NCI-H345 (cell line): ENCODE measurements at regions not wholly inside any gene's neighbourhood (a gene's known extent, or its start where the extent isn't known, plus 50 kb on each side); places are given as distances from the start of the nearest gene placed in this dataset.

Experiments used
- DNase-seq: peaks from one replicate; lab custom pipeline; 2025; lab: John Stamatoyannopoulos, UW

DNA sequence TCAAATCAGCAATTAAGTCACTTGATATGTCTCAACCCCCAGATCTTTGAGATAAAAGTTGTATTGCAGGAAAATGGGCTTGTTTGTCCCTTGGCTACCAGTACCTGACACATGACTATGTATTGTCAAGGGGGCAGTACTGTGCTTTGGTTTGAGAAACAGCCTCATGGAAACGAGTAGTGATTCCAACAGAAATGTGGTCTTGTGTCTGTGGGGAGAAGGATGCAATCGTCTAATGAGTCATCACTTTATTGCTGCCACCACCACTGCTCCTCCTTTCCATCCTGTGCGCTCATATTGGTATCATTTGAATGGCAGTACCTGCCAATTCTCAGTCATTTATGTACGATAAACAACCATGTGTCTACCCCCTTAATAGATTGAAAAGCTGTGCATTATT lies 72.8 kb upstream of the ARHGAP5 start:
- DNase-seq, result no peak

DNA sequence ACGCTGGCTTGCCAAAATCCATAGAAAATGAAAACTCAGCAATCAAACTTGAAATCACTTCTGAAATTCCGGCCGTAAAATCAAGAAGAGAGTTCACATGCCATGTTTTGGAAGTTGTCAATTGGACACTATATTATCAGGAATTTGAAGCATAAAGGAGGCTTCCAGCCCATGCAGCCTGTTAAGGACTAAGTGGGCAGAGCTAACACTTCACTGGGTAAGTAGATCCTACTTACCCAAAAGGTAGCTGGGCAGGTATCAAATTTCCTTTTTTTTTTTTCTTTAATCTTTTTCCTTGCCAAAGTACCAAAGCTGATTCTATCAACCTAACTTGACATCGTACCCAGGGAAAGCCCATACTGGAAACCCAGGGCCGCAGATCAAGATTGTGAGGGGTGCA lies 71.5 kb upstream of the ARHGAP5 start:
- DNase-seq, result no peak

DNA sequence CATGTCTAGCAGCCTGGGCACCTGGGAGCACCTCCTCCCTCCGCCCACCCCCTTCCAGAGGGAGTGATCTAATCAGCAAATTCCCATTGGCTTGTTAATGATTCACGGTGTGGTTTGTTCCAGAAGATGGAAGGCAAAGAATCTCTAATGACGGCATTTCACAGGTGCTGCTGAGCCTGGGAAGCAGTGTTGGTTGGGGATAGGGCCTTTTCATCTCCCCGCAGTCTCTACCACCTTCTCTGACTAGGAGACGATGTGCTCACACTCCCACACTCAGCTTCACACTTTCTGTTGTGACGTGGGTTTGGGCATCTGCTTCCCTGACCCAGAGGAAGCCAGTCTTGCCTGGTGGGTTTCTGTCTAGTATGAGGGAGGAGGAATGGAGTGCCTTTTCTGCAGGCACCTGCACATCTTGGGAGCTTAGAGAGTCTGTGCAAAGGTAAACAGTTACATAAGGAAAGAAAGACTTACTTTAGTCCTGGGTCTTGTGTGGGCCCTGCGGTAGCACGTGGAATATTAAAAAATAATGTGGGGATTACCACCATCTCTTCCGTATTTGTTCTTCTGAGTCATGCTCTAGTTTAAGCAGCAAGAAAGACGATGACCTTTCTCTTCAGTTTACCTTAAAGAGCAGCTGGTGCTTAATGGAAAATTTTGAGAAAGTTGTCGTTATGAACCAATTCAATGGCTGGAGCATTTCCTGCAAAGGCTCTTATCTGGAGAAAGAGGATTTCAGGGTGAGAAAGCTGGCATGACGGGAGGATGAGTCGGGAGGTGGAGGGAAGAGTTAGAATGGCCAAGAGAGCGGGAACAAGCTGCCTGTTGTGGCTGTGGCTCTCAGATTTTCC lies 70.6 kb upstream of the ARHGAP5 start:
- no peak for DNase-seq

DNA sequence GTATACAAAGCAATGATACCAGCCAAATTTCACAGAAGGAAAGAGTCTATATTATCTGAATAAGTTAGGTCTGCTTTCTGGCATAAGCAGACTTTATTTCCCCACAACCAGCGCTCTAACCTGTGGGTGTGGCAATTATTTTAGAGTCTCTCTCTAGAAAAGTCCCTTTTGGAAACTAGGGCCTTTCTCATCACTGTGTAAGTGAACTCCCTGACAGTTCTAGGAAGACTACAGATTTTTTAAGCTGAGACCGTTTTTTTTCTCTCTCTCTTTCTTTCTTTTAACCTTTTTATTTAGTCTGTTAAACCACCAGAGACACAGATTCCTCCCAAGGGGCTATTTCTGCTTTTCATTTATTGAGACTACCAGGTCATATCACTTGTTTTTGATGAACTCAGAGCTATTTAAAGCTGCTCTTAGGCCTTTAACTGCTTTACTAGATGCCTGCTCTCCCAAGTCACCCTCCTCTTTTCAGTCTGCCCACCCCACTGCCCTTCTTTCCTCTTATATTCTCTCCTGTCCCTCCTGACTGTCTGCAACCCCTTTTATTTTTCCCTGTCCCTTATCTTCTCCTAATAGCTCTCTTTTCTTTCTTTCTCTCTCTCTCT lies 69.2 kb upstream of the ARHGAP5 start:
- DNase-seq, result no peak

DNA sequence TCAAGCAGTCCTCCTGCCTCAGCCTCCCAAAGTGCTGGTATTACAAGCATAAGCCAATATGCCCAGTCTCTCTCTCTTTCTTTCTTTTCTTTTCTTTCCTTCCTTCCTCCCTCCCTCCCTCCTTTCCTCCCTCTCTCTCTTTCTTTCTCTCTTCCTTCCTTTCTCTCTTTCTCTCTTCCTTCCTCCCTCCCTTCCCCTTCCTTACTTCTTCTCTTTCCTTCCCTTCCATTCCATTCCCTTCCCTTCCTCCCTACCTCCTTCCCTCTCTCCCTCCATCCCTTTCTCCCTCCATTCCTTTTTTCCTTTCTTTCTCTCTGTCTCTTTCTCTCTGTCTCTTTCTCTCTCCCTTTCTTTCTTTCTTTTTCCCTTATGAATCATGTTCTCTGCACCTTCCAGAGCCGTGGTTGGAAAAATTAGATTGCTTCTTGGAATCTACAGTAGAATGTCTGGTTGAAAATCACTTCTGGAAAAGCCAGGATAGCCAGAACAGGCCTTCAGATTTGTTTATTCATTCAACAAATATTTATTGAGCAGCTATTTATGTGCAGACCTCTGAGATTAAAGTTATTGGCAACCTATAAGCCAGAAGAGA lies 68.4 kb upstream of the ARHGAP5 start:
- no peak for DNase-seq

DNA sequence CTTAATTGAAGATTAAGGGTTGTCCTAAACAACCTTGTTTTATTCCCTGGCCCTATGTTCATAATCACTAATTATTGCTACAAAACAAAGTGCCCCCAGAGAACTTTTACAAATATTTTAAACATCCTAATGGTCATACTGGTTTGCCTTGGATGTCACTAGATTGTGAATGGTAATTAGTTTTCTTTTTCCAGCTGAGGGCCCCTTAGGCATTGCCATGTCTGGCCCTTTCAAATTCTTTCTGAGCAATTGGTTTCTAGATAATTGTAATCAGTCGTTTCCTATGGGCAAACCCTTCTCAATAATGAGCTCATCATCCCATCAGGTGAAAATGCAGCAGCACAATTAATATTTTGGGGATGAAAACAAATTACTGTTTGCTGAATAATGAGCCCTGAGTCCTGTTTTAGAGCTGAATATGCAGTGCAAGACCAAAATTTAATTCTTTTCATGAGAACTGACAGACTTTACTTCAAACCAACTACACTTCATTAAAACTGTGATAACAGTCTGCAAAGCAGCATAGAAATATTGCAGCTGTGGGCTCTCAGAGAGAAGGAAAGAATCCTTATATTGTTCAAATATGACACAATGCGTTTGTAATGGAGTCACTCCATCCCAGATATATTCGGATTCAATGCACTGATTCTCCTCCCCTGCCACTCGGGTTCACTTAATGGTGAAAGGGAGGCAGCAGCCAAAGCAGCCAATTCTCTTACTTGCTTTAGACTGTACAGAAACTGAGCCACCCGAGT lies 67.7 kb upstream of the ARHGAP5 start:
- no peak for DNase-seq

DNA sequence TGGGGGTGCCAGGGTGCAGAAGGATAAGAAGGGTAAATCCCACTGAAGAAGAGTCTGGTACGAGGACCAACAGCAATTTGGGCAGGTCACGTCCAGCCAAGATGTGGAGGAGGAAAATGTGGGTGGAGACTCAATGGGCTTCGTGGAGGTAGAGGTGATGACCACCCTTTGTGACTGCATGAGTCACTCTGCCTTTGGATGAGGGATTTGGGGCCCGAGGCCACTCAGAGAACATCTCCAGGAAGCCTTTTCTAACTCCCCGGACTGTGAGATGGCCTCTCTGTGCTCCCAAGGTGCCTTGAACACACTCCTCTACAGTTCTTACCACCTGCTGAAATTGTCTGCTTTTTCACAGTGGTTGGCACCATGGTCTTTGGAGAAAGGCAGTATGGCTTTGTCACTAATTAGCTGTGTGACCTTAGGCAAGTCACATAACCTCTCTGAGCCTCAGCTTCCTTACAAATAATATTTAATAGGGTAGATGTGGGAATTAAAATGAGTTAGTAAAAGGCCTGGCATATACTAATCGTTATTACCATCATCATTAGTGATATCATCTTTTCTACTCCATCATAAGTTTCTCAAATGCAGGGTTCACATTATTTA lies 67.0 kb upstream of the ARHGAP5 start:
- DNase-seq, result no peak

DNA sequence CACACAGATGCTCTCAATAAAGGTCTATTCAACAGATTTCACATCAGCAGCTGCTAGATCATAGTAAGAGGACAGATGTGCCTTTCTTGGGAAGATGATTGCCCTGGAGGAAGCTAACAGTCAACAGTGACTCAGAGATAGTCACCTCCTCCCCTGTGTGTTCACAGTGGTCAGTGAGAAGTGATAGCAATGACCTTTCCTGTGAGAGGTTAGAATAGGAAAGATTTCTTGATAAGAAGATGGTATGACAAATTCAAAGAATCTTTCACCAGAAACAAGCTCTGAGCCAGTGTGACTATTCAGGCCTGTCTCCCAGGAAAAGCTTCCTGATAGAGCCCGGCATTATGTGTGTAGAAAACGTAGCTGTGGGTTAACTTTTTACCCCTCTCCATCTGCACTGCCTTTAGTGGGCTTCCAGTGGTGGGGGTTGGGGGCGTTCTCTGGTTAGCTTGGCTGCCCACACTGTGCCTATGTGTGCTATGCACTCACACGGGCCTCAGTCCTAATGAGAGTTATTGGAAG lies 66.4 kb upstream of the ARHGAP5 start:
- no peak for DNase-seq

DNA sequence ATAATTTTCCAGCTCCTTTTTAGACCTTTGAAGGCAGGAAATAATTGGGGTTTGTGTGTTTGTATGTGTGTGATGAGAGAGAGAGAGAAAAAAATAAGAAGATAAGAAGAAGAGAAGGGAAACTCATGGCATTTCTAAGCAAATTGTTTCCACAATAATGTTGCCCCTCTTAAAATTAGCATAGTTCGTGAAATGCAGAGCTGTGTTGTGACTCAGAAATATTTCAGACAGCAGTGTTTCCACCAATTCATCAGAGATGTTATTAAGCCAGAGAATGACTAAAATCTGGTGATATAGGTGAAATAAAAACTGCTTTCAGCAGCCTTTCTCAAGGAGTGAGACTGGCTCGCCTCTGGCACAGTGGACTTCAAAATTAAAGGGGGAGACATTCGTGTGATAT lies 65.9 kb upstream of the ARHGAP5 start:
- no peak for DNase-seq

DNA sequence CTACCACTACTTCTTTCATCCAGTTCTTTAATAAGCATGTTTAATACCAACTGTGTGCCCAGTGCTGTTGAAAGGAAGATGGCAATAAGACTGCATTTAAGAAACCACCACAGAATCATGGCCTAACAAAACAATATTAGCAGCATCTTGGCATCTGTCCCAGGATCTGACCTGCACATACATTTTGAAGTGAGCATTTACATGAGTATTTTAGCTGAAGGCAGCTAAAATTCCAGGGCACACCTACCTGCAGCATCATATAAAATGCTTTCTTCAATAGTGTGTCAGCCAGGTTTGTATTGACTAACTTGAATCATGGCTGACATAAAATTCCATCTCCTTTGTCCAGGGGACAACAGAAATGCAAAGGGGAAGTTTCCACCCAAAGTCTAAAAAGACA lies 65.0 kb upstream of the ARHGAP5 start:
- DNase-seq, result no peak

DNA sequence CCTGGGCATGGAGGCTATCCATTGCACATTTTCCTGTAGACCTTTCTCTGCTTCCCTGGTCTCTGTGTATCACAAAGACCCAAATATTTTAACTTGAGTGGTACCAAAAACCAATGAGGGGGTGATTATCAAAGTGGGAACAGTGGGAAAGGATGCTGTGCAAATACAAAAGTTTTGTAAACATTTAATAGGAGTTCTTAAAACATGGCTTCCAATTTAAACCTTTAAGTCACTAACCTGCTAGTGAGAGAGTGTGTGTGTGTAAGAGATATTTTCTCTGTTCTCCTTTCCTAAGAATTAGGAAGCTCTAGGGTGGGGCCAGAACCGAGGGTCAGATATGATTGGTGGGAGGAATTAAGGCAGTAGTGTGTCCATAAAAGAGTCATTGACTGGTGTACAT lies 64.5 kb upstream of the ARHGAP5 start:
- DNase-seq, result no peak

DNA sequence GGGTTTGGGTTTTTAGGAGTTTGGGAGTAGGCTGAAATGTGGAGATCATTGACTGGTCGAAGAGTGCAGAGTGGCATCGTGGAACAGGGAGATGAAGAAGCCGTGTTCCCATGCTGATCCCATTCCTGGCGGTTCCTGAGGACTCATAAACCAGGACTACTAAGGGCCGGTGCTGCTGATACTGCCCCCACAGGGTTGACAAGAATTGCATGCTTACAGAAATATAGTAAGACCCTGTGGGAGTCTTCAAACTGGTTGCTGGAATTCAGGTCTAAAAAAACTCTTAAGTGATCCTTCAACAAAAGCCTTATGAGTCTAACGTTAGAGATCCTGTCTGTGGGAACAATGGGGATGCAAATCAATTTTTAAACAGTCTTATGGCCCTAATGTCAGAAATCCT lies 64.0 kb upstream of the ARHGAP5 start:
- no peak for DNase-seq

DNA sequence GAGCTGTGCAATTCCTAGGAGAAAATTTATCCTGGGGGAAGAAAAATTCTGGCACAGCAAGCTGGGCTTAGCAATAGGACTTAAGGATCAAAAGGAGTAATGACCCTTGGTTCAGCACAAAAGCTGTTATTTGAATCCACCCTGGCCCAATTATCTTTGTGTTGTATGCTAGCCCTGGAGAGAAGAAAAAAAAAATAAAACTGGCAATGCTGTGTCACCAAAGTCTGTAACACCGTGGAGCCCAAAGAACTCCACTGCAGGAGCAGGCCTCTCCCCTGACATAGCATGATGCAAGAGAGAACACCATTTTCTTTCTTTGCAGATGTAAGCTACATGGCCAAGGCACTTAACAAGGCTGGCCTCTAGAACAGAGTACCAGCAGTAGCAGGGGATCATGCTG lies 63.0 kb upstream of the ARHGAP5 start:
- DNase-seq, result no peak

DNA sequence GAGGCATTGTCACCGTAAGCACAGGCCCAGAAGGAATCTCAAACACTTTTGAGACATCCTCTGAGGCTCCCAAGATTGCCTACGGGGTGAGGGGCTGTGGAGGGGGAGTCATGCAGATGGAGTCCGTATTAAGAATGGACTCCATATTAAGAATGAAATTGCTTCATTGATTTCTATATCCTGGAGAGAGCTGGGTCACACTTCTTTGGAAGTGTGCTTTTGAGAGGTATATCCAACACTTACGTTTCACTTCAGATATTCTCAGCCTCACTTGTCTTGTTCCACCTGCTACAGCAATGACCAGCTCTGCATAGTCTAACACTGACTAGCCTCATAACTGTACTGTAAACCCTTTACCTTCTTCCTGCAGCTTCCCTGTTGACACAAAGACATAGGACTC lies 62.6 kb upstream of the ARHGAP5 start:
- no peak for DNase-seq

DNA sequence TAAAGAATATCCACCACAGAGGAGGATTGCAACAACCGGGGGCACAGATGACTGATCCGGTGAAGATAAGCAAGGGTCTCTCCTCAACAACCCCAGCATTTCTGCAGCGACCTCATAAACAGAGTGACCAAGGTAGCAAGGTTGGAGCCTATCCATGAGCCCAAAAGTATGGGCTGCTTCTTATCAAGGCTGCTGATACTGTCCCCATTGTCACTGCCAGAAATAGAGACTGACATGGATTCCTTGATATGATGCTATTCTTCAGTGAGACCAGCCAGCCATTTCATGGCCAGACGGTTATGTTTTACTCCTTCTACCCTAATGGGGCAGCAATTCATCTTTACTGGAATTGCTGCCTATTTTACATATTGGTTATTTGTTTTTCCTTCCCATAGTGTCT lies 61.9 kb upstream of the ARHGAP5 start:
- DNase-seq, result no peak

DNA sequence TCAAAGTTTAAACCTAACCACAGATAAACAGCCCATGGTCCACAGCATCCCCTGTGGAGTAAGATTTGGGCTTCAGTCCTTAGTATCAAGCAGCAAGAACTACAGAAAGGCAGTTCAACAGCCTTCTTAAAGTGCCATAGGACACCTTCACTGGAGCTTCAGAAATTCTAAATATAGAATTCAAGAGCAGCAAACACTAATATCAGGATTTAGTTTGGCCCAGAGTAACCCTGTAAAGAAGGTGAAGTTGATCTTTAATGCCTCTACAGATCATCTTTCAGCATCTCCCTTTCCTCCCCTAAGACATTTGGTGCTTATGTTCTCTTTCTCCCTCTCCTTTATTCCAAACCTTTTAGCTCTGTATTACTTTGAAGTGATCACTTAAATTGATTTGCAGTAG lies 59.5 kb upstream of the ARHGAP5 start:
- no peak for DNase-seq

DNA sequence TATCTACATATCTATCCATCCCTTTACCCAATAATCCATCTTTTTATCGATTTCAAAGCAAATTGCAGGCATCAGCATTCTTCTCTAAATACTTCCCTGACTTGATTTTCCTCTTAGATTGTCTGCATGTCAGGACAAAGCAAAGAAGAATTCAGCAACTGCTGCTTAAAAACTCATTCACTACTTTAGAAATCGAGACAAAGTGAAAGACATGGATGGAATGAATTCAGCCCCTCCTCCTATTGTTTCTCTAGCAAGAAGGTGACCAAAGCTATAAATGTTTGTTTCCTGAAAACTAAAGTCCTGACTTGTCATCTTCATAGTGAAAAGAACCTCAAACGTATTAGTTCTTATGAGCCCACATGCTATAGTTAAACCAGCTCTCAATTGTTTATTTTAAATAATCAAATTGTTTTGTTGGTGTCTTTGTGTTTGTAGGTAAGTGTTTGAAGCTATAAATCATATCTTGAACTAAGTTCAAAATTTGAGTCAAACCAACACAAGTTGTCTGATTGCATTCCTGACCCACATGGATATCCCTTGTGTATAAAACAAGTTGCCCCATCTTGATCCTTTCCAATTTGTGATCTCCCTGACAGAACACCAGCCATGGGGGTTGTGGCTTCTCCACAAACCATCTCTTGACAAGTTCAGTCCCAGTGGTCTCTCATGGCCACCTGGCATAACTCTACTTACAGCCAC lies 58.6 kb upstream of the ARHGAP5 start:
- no peak for DNase-seq

DNA sequence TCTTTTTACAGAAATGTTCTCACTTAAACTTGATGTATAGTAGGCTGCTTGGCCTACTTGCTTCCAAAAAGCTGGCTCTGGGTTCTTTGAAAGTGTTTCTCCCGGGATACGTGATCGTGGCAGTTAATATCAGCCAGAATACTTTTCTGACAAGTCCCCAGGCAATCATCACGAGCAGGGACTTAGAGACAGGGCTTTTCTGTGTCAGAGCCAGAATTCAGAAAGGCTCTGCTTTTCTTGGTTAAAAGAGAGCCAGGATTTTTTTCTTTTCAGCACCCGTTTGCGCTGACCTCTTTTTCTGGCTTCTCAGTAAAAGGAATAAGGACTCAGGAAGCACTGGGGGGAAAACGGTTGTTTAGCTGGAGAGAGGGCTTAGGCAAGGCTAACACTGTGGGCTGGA lies 57.8 kb upstream of the ARHGAP5 start:
- no peak for DNase-seq

DNA sequence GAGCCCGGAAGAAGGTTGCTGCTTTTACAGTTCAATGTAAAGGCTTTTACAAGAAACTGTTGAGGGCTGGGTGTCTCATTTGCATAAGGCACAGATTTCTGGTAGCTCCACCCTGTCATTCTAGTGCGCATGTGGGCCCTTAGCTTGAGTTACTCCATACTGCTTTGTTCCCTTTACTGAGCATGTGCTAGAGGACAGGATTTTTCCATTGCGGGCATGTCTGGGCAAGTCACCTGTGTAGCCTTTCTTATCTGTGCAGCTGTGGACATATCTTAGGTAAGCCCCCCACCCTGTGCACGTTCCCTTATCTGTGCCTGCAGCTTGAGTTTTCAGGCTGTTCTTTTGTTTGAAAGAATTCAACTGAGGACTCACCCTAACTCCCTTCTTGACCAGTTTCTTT lies 56.2 kb upstream of the ARHGAP5 start:
- DNase-seq, result no peak

DNA sequence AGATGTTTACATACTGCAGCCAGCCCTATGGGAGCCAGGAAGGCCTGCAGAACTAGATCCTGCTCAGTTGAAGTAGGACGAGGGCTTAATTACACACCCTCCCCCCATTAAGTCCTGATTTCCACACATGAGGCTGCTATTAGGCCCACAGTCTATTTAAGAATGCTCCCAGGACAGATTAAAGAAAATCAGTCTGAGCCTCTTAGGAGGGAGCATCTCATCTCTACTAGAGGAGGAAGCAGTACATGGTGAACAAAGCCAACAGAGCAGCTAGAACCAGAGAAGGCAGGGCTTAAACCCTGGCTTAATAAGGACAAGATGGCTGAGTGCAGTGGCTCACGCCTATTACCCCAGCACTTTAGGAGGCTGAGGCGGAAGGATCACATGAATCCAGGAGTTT lies 55.8 kb upstream of the ARHGAP5 start:
- no peak for DNase-seq

DNA sequence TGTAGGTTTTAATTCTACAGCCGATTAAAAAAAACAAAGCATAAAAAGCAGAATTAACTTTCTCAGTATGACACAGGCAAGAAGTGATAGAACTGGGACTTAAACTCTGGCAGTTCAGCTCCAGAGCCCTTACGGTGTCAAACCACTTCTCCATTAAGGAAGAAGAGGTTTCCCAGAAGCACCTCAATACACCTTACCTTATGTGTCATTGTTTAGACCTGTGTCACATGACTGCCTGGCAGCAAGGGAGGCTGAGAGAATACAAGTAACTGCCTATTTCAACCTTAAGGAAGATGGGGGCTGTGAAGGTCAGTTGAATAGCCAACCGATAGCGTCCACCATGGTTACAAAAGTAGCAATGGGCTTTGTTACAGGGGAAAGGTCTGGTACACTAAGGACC lies 54.6 kb upstream of the ARHGAP5 start:
- no peak for DNase-seq
